NCI-H774 (cell line): ENCODE measurements at regions not wholly inside any gene's neighbourhood (a gene's known extent, or its start where the extent isn't known, plus 50 kb on each side); places are given as distances from the start of the nearest gene placed in this dataset.

ENCODE experiments used
- DNase-seq: peaks from one replicate; lab custom pipeline; 2025; lab: John Stamatoyannopoulos, UW

- no peak for DNase-seq
These were observed 302.8 kb upstream of the B3GALT2 start for GRCh38 chr1:193489191-193489590.

- DNase-seq, result no peak
These were observed 301.3 kb upstream of the B3GALT2 start for GRCh38 chr1:193487722-193488121.

GRCh38 chr1:193486671-193487229 lies 300.3 kb upstream of the B3GALT2 start:
- DNase-seq, result no peak

- no peak for DNase-seq
These were observed 294.3 kb upstream of the B3GALT2 start for GRCh38 chr1:193480755-193481154.

GRCh38 chr1:193479187-193479586 lies 292.8 kb upstream of the B3GALT2 start:
- DNase-seq, result no peak

GRCh38 chr1:193476748-193477147 lies 290.3 kb upstream of the B3GALT2 start:
- no peak for DNase-seq

GRCh38 chr1:193473932-193474331 lies 287.5 kb upstream of the B3GALT2 start:
- DNase-seq, result no peak

- no peak for DNase-seq
These were observed 286.5 kb upstream of the B3GALT2 start for GRCh38 chr1:193472838-193473398.

- no peak for DNase-seq
These were observed 286.0 kb upstream of the B3GALT2 start for GRCh38 chr1:193472430-193472829.

- no peak for DNase-seq
These were observed 285.6 kb upstream of the B3GALT2 start for GRCh38 chr1:193471981-193472380.

GRCh38 chr1:193463326-193463932 lies 277.0 kb upstream of the B3GALT2 start:
- no peak for DNase-seq

- DNase-seq, result no peak
These were observed 276.4 kb upstream of the B3GALT2 start for GRCh38 chr1:193462629-193463320.

- no peak for DNase-seq
These were observed 272.2 kb upstream of the B3GALT2 start for GRCh38 chr1:193458628-193459027.

- peak; percentile 17 for DNase-seq
These were observed 271.3 kb upstream of the B3GALT2 start for GRCh38 chr1:193457676-193458075.

- DNase-seq, result no peak
These were observed 270.4 kb upstream of the B3GALT2 start for GRCh38 chr1:193456811-193457280.

- DNase-seq, result no peak
These were observed 265.2 kb upstream of the B3GALT2 start for GRCh38 chr1:193451606-193452005.

GRCh38 chr1:193451001-193451400 lies 264.6 kb upstream of the B3GALT2 start:
- no peak for DNase-seq

GRCh38 chr1:193448682-193449461 lies 262.5 kb upstream of the B3GALT2 start:
- no peak for DNase-seq

- no peak for DNase-seq
These were observed 257.5 kb upstream of the B3GALT2 start for GRCh38 chr1:193443886-193444285.

- no peak for DNase-seq
These were observed 252.4 kb upstream of the B3GALT2 start for GRCh38 chr1:193438771-193439170.

- no peak for DNase-seq
These were observed 251.9 kb upstream of the B3GALT2 start for GRCh38 chr1:193438312-193438711.

GRCh38 chr1:193437785-193438184 lies 251.4 kb upstream of the B3GALT2 start:
- DNase-seq, result no peak
